GM12878 (cell line): ENCODE measurements at regions not wholly inside any gene's neighbourhood (a gene's known extent, or its start where the extent isn't known, plus 50 kb on each side); places are given as distances from the start of the nearest gene placed in this dataset.

ENCODE experiments used
- ATAC-seq: fragments of 200-7000 bp; cut with Tn5 transposase; 3 replicates; pipeline ENCODE4 v1.9.1; 2020; ENCODE audit warnings: mild to moderate bottlenecking, moderate library complexity
- BruUV-seq: library from RNA; stranded (reverse); fragments of 400-500 nt; replicated peaks from 2 replicates; lab custom pipeline; 2021; lab: Mats Ljungman, UMichigan
- CTCF ChIA-PET: fragments of 300-600 bp; sonication (Branson Sonifier 250); formaldehyde crosslinking; extraction: SDS; loops from one replicate; lab custom pipeline; 2021; ENCODE audit warnings: inconsistent platforms; lab: Yijun Ruan, JAX
- POLR2A ChIA-PET: fragments of 350-600 bp; formaldehyde crosslinking; extraction: SDS; loops from one replicate; lab custom pipeline; 2021; ENCODE audit warnings: inconsistent platforms; lab: Charles Lee
- RAD21 ChIA-PET: fragments of 300-600 bp; sonication (Branson Sonifier 250); formaldehyde crosslinking; loops from one replicate; lab custom pipeline; 2023; ENCODE audit warnings: antibody characterized with exemption; ENCODE audit not compliant: unreplicated experiment; lab: Charles Lee
- SMC1A ChIA-PET: fragments of 300-600 bp; sonication (Branson Sonifier 250); formaldehyde crosslinking; loops from one replicate; lab custom pipeline; 2023; ENCODE audit not compliant: unreplicated experiment, uncharacterized antibody; lab: Charles Lee
- DNase-seq: peaks from one replicate; pipeline ENCODE4 v3.0.0-alpha.2; 2011; ENCODE audit warnings: low read depth, low spot score
- FAIRE-seq: peaks from 3 replicates; lab custom pipeline; 2011; peaks lifted over from hg19 to GRCh38; lab: Jason Lieb, UNC
- H2AFZ ChIP-seq: 2 replicates; pipeline ENCODE4 v1.6.0; 2011; ENCODE audit warnings: low read depth, low read length, control low read depth; ENCODE audit not compliant: control insufficient read depth
- H3K27ac ChIP-seq: 2 replicates; pipeline ENCODE4 v1.5.1; 2011; ENCODE audit warnings: control low read depth; ENCODE audit not compliant: control insufficient read depth, insufficient read depth
- H3K27me3 ChIP-seq, 2 experiments: replicated peaks in 1 of 2; 2 replicates each; pipeline versions ENCODE4 v1.6.0 to v1.6.1; 2011; ENCODE audit warnings: low read length in 1 of 2; ENCODE audit not compliant: control insufficient read depth in 2 of 2, insufficient read depth in 2 of 2
- H3K36me3 ChIP-seq, 2 experiments: 2 replicates each; pipeline ENCODE4 v1.5.1; 2011; ENCODE audit warnings: low read length in 1 of 2; ENCODE audit not compliant: control insufficient read depth in 2 of 2, insufficient read depth in 2 of 2
- H3K4me1 ChIP-seq: 2 replicates; pipeline ENCODE4 v1.6.1; 2011; ENCODE audit warnings: mild to moderate bottlenecking, low read length, moderate library complexity, mixed read lengths; ENCODE audit not compliant: control insufficient read depth, insufficient read depth
- H3K4me2 ChIP-seq: 2 replicates; pipeline ENCODE4 v1.6.0; 2011; ENCODE audit warnings: control low read depth; ENCODE audit not compliant: control insufficient read depth, insufficient read depth
- H3K4me3 ChIP-seq: fragments of 200-600 bp; sonication (generic); 2 replicates; pipeline ENCODE4 v1.5.1; 2016
- H3K79me2 ChIP-seq: 2 replicates; pipeline ENCODE4 v1.6.0; 2011; ENCODE audit warnings: low read length; ENCODE audit not compliant: control insufficient read depth, insufficient read depth
- H3K9ac ChIP-seq: 2 replicates; pipeline ENCODE4 v1.8.0; 2011; ENCODE audit warnings: low read length, control low read depth, mixed read lengths; ENCODE audit not compliant: control insufficient read depth, insufficient read depth
- H3K9me3 ChIP-seq: replicated peaks from 3 replicates; pipeline ENCODE4 v1.5.1; 2011; ENCODE audit warnings: mild to moderate bottlenecking, low read length; ENCODE audit not compliant: control insufficient read depth, insufficient read depth
- H4K20me1 ChIP-seq: 2 replicates; pipeline ENCODE4 v1.6.0; 2011; ENCODE audit not compliant: control insufficient read depth, insufficient read depth
- BMI1 ChIP-seq: fragments of 450-650 bp; IDR thresholded peaks from 2 replicates; pipeline ENCODE4 v1.6.1; 2016; ENCODE audit warnings: mild to moderate bottlenecking, moderate library complexity, borderline replicate concordance
- CBX5 ChIP-seq: sonication (generic); IDR thresholded peaks from 2 replicates; pipeline ENCODE4 v1.6.1; 2016; ENCODE audit warnings: low read depth, moderate library complexity, mild to moderate bottlenecking, inconsistent platforms
- GATAD2B ChIP-seq: fragments of 450-650 bp; conservative IDR thresholded peaks from 2 replicates; pipeline ENCODE4 v1.6.1; 2017; ENCODE audit warnings: low read depth, mild to moderate bottlenecking, moderate library complexity
- IKZF1 ChIP-seq: fragments of 450-650 bp; conservative IDR thresholded peaks from 2 replicates; pipeline ENCODE4 v1.6.1; 2017; ENCODE audit warnings: antibody characterized with exemption, mild to moderate bottlenecking
- MLLT1 ChIP-seq: fragments of 450-650 bp; IDR thresholded peaks from 2 replicates; pipeline ENCODE4 v1.6.1; 2016; ENCODE audit warnings: mild to moderate bottlenecking
- RELA ChIP-seq: fragments of 450-650 bp; IDR thresholded peaks from 2 replicates; pipeline ENCODE4 v1.8.0; 2014; ENCODE audit warnings: borderline replicate concordance; ENCODE audit not compliant: partially characterized antibody
- SIN3A ChIP-seq: IDR thresholded peaks from 2 replicates; pipeline ENCODE4 v1.6.1; 2012; ENCODE audit warnings: low read depth, low read length, improper control_type of control experiment
- SIX5 ChIP-seq: IDR thresholded peaks from 2 replicates; pipeline ENCODE4 v1.6.1; 2011; ENCODE audit warnings: mild to moderate bottlenecking, low read depth, low read length, moderate library complexity; ENCODE audit not compliant: severe bottlenecking
- ZNF384 ChIP-seq: IDR thresholded peaks from 2 replicates; pipeline ENCODE4 v1.6.1; 2012; ENCODE audit warnings: low read depth, mild to moderate bottlenecking, low read length, improper control_type of control experiment, borderline replicate concordance
- WGBS: methylation state at CpG from one replicate; pipeline ENCODE4 v1.1.6; 2016; ENCODE audit warnings: low lambda C conversion rate; ENCODE audit not compliant: insufficient replicate concordance, insufficient coverage; ENCODE audit errors: missing lambda C conversion rate; 5-methylcytosine and 5-hydroxymethylcytosine counted together
- in situ Hi-C: fragments of 300-500 bp; cut with MboI; formaldehyde crosslinking; loops from 9 replicates; pipeline ENCODE4 v1.14.3; 2018; ENCODE audit warnings: mixed read lengths
- intact Hi-C: fragments of 100-400 bp; cut with micrococcal nuclease; formaldehyde crosslinking; loops from one replicate; pipeline ENCODE4 v1.14.2; 2022; ENCODE audit not compliant: unreplicated experiment

GRCh38 chr22:34129691-34130486 is 209.6 kb upstream of the LARGE1 start:
- FAIRE-seq (no peak), DNase-seq (no peak), ATAC-seq (no peak)
- no peaks in the 10 kb centered on the region for H3K9me3 ChIP-seq
- no peak overlapping the region for H3K4me3 ChIP-seq
- no peak overlapping the region for H3K9ac ChIP-seq
- no peaks in the 10 kb centered on the region for H3K27me3 ChIP-seq
- ChIA-PET POLR2A (no interaction called here), CTCF (no interaction called here), SMC1A (interaction anchor here (1.2 kb wide), 1 partner anchor 16 kb away, joined by 3 read pairs; no protein-coding TSS in a partner anchor), RAD21 (no interaction called here)
- no peak overlapping the region for H2AFZ ChIP-seq
- no peaks in the 10 kb centered on the region for H3K79me2 ChIP-seq
- no peaks in the 10 kb centered on the region for H3K36me3 ChIP-seq
- TF ChIP-seq ZNF384 (no peak), SIX5 (no peak), CBX5 (no peak), MLLT1 (no peak), IKZF1 (no peak), GATAD2B (no peak), SIN3A (no peak), RELA (no peak), BMI1 (no peak)
- intact Hi-C loops: no loop called here
- no peaks in the 10 kb centered on the region for H3K4me1 ChIP-seq
- H3K4me2 ChIP-seq: no peak overlapping the region
- WGBS: 29% methylated on average over 4 of the region's 4 CpGs
- H3K27ac ChIP-seq: no peak overlapping the region
- no TSS peak for BruUV-seq
- in situ Hi-C loops: no loop called here
- H4K20me1 ChIP-seq: no peaks in the 10 kb centered on the region
